NCI-H2081 (cell line): ENCODE measurements at regions not wholly inside any gene's neighbourhood (a gene's known extent, or its start where the extent isn't known, plus 50 kb on each side); places are given as distances from the start of the nearest gene placed in this dataset.

Experiments used
- DNase-seq, 2 experiments: peaks; one replicate each; lab custom pipeline; 2025; lab: John Stamatoyannopoulos, UW

DNA sequence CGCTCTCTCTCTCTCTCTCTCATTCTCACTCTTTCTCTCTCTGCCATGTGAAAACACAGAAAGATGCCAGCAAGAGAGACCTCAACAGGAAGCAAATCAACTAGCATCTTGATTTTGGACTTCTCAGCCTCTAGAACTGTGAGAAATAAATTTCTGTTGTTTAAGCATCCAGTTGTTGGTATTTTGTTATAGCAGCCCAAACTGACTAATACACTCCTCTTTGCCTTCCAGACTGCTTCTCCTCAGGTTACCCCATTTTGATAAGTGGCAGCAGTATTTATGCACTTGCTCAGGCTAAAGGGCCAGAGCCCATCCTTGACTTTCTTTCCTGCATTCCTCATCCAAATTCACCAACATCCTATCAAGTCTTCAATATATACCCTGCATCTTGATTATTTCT, 76.6 kb upstream of the NANOGP8 start:
- DNase-seq, result no peak

DNA sequence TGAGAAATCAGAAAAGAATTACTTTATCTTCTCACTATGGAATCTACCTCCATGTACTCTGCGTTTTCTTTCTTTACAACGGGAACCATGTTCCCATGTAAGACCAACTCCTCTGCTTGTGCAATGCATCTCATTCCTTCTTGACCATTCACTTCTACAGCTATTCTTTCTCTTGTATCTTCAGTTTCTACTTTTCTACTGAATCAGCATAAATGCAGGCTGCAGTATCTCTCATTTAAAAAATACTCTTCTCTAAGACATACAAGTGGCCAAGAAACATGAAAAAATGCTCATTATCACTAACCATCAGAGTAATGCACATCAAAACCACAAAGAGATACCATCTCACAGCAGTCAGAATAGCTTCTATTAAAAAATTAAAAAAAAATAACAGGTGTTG, 74.1 kb upstream of the NANOGP8 start:
- no peak for DNase-seq

DNA sequence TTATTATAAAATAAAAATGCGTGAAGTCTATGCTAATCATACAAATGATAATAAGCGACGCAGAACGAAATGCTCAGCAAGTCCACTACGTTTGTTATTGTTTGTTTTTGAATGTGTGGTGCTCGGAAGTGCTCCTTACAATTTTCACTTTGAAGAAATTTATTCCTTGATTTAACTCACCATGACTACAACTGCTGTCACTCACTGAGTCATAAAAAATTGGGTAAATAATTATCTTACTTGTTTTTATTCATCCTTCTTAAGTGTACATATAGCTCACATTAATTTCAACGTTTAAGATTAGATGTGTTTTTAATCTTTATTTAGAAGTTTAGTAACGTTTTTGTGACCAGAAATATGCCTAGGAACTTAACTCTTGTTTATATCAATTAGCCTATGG, 66.7 kb upstream of the NANOGP8 start:
- no peak for DNase-seq

DNA sequence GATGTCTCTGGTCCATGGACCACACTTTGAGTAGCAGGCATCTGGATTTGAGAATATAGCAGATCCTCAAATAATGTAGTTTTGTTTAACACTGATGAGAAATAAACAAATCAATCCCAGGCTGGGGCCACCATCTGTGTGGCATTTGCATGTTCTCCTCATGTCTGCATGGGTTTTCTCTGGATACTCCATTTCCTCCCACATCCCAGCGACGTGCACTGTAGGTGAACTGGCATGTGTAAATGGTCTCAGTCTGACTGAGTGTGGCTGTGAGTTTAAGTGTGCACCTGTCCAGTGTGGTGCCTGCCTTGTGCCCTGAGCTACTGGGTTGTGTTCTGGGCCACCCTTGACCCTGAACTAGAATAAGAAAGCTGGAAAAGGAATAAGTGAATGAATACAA, 66.3 kb upstream of the NANOGP8 start:
- DNase-seq, result no peak

DNA sequence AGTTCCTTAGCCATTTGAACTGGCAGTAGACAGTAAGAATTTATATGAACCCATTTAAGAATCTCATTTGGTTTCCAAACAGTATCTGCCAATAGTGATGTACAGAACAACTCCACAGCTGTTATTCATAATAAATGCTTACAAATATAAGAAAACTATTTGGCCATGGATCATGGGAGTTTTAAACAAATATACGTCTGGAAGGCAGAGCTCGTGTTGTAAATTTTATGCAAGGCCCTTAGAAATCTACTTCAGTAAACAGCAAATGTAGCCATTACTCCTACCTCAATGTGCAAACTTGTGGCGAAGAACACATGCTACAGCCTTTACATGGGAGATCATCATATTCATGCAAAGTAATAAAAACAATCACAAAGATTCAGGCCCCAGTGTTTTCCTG, 65.3 kb upstream of the NANOGP8 start:
- no peak for DNase-seq

DNA sequence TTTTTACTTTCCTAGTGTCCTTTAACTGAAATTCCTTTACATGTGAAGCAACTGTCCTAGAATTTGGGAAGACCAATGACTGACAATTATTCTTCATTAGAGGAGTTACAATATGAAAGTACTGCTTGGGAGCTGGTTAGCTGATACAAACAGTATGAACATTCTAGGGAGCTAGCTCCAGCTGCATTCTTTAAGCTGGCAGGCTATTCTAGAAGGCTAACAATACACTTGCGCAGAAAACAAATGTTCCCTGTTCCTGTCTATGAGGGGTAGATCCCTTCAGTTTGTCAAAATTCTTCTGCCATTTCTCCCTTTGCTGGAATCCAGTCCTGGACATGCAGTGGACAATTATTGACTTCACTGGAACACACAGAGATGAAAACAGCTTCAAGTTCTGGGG, 60.2 kb upstream of the NANOGP8 start:
- no peak for DNase-seq

DNA sequence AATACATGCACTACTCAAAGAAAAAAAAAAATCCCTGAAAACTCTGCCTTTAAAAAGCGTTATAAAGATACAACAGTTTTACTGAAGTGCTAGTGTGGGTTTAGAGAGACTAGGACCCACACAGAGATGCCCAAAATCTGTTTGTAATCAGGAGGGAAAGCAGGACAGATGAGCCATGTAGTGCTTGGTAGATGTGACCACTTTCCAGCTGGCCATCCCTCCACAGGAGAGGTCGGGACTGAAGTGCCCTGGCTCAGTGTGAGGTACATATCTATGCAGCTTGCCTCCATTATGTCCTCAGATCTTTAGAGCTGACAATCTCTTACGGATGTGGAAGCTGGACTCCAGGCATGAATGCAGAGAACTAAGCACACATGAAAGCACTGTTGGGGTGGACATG, 57.5 kb upstream of the NANOGP8 start:
- no peak for DNase-seq

DNA sequence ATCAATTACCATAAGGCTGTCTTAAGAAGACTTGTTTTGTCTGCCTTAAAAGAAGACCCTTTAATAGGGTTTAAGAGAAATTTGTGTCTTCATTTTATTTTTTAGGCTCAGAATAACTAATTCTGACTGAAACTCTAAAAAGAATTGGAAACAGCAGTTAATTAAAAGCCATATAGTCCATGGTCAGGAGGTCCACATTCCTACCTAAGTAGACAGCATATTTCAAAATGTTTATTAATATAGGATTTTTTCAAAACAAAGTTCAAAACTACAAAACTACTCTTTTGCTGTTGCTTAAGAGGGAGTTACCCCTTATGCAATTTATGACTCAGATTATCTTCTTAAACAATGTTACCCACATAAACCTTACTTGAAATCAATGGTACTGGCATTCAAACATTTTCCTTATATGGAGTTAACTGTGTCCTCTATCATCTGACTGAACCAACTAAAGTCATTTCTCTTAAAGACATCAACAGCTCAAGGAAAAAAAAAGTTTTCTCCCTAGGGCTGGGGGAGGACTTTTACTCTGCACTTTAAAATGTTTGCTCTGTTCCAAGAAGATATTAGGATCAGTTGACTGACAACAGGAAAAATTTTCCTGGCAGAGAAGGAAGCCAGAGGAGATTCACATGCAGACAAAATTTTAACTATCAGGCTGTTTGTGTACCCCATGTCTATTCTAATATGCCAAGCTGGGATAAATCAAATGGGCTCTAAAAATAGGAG, 56.8 kb upstream of the NANOGP8 start:
- no peak for DNase-seq

DNA sequence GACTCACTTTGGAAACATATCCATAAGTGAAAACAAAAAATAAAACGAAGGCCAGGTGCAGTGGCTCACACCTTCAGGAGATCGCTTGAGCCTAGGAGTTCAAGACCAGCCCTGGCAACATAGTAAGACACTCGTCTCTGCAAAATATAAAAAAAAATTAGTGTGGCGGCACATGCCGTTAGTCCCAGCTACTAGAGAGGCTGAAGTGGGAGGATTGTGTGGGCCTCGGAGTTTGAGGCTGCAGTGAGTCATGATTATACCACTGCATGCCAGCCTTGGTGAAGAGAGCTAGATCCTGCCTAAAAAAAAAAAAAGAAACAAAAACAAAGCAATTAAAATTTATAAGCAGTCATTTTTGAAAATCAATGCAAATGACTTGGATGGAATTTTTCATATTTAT, 54.7 kb upstream of the NANOGP8 start:
- no peak for DNase-seq

DNA sequence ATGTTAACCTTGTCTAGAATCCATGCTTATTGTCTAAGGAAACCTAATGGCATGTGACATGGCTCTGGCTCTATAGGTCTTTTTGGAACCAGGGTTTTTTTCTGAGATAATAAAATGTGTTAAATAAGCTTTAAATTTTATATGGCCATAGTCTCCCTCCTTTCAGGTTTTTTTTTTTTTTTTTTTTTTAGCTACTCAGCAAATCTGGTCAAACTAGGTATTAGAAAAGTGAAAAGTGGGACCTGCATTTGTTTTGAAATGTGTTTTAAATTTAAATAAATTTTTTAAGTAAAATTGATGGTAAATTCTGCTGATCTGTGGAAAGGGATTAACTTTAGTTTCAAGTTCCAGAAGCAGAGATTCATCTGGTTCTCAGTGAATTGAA, 52.1 kb upstream of the NANOGP8 start:
- DNase-seq, result no peak

DNA sequence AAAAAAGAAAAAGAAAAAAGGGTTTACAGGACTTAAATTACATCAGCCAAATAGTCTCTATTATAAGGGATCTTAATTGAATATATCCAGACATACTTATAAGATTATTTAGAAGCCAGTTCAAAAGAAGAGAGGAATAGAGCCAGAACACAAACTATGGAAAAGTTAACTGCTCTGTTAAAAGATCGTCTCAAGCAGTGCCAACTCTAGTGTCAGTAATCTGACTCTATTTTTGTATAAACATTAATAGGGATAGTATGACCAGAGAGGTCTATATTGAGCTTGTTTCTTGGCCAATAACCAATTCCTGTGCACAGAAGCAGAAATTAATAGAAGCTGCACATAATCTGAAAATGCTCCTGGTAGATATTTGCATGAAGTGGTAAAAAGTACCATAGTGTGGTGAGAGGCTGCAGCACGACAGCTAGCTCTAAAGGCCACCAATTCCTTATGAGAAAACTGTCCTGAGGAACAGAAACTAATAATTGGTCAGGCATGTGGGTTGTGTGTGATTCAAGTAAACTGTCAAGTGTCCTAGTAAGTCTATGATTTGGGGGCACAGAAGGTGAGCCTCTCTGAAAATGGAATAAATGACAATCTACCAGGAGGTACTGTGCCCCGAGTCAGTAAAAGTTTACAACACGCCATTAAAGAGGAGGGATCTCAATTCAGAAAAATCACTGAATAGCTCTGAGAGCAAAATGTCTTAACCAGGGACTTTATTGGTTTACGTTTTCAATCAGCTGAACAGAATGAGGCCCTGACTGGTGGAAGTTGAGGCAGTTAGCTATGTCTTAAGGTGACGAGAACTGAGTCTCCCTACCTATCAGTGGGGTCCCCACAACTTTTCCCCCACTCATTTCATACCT, 51.5 kb upstream of the NANOGP8 start:
- no peak for DNase-seq
